RKO (cell line): ENCODE measurements at regions not wholly inside any gene's neighbourhood (a gene's known extent, or its start where the extent isn't known, plus 50 kb on each side); places are given as distances from the start of the nearest gene placed in this dataset.

Source experiments
- DNase-seq: peaks from one replicate; pipeline ENCODE4 v3.0.0-alpha.2; 2016; ENCODE audit warnings: low spot score

DNA sequence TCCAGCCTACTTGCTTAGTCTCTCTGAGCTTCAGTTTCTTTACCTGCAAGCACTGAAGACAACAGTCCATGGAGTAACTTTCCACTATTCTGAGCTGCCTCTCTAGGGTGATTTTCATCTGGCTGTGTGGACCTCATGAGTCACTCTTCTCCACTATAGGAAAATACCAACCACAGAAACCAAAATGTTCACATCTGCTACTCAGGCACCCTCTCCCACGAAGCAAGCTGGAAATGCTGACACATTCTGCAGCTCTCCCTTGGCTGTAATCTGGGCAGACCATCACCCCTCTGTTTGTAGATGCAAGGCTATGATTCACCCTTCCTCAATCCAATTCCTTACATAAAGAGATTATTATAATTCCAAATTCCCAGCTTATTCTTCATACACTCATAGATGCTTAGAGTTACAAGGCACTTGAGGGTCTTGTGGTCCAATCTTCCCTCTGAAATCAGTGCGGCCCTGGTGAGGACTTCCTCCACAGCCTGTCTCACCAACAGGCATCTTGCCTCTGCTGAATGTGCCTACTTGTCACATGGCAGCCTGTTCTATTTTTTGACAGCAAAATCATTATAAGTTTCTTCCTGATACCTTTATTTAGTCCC is 97.0 kb upstream of the LNX1 start:
- DNase-seq: peak; percentile 1

- no peak for DNase-seq
Observed at GRCh38 chr4:53686521-53686920, 95.2 kb upstream of the LNX1 start.

- no peak for DNase-seq
Observed at GRCh38 chr4:53684136-53685130, 93.1 kb upstream of the LNX1 start.

DNA sequence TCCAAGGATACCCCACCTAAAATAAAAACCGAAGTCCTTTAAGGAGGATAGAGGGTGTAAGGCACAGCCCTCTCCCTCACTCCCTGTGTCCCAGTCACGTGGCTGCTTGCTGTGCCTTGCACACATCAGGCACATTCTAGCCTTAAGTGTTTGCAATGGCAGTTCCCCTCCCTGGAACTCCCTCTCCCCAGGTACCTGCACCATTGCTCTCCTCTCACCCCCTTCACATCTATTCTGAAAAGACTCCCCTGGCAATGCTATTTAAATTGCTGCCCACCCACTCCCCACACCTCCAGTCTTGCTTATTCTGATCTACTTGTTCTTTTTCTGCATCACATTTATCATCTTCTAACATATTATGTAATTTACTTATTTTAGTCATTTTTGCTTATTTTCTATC is 91.6 kb upstream of the LNX1 start:
- no peak for DNase-seq

DNA sequence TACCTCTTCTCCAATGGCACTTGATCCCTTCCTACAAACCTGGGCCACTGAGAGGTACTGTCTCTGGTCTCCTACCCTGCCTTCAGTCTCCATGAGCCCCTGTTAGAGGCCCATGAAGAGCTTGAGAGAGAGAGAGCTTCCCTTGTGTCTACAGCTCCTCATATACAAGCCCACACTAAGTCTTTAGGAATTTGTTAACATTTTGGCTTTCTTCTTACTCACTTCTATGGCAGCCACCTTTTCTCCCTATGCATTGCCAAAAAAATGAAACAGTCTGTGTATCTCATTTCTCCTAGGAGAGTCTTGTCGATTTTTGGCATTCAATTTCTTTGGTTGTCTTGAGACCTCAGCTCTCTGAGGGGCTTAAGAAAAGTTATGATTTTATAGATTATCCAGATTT is 90.9 kb upstream of the LNX1 start:
- no peak for DNase-seq

DNA sequence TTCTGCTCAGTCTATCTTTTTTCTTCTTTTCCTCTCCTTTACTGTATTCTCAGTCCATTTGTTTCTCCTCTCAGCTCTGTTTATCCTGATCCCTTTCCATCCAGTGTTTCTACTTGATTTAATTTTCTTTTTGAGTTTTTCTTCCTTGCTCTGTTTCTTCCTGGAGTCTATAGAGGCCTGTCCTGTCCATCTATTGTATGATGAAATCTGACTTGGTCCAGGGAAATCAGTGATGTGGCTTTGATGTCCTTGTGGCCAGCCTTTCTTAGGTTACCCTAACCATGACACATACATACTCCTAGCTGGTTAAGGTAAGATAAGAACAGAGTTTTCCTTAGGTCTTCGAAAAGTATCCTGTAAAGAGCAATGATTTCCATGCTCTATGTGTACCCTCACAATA is 89.3 kb upstream of the LNX1 start:
- DNase-seq: no peak

- DNase-seq: no peak
Observed at GRCh38 chr4:53680168-53680567, 88.9 kb upstream of the LNX1 start.

GRCh38 chr4:53676402-53676871 is 85.2 kb upstream of the LNX1 start:
- DNase-seq: no peak

DNA sequence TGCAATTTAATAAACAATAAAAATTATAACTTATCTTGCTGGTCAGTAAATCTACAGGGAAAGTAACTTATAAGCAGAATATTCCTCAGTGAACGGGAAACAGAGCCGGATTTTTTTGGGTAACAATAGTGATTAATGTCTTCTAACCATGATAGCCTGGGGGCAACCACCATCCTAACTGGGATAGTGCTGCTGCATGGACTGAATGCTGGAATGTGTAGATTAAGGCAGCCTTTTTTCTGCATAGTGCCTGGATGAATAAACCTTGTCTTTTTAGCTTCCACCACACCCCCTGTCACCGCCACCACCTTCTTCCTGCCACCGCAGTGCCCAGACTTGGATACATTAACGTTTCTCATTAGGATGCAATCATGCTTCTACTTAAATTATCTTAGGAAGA is 83.6 kb upstream of the LNX1 start:
- no peak for DNase-seq

DNA sequence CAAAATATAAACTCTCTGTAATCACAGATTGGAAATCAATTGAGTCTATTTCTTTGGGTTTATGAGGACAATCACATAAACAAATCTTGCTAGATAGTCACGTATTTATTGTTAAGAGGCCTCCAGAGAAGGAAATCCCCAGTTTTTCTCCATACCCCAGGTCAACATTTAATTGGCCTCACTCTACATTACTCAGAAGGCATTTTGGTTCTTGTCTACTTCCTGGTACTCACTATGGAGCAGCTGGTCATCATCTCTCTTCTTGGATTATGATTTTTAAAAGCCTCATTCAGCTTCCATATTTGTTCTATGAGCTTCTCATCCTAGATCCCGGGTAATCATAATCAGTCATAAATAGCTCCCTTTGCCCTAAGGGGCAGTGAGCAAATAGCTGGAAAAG is 81.6 kb upstream of the LNX1 start:
- DNase-seq: no peak

DNA sequence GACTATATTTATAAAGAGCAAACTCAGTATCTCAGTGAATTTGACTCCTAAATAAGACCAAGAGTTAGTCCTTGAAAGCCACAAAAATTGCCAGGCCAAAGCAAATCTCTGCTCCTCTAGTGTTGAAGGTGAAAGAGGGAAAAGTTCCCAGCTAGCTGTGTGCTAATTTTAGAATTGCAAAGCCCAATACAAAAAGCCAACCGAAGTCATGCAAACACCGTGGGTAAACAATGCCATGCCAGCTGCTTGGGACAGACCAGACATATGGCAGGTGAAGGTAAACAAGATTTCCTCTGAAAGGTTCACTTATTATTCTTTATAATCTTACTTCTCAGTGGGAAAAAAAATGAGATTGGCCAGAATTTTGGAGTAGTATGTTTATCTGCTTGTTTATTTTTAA is 80.5 kb upstream of the LNX1 start:
- DNase-seq: no peak

DNA sequence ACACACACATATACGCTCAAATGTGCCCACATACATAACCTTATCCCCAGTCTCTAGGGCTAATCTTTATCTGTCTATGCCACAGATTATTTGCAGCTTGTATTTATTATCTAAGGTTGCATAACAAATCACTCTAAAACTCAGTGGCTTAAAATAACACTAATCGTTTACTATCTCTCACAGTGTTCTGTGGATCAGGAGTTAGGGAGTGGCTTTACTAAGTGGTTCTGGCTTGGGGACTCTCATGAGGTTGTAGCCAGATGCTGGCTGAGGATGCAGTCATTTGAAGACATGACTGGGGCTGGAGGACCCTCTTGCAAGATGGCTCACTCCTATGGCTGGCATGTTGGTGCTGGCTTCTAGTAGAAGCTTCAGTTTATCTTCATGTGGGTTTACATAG is 68.5 kb upstream of the LNX1 start:
- no peak for DNase-seq

- no peak for DNase-seq
Observed at GRCh38 chr4:53659112-53659511, 67.8 kb upstream of the LNX1 start.

DNA sequence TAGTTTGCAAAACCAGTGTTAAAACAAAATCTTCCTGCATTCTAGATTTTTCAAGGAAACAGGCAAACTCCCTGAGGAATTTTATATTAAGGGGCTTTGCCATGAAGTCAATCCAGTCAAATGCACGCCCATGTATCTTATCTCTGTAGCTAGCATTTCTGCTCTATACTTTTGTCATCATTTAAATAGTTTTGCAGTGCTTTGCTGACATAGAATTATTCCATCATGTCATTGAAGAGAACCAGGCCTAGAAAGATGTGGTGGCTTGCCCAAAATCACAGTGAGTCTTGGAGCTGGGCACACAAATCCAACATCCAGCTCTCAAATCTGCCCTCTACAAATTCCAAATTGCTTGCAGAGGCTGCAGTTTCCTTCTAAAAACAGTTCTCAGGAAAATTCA is 66.7 kb upstream of the LNX1 start:
- no peak for DNase-seq

GRCh38 chr4:53656421-53656981 is 65.2 kb upstream of the LNX1 start:
- DNase-seq: peak; percentile 7

- no peak for DNase-seq
Observed at GRCh38 chr4:53654300-53654758, 63.0 kb upstream of the LNX1 start.

DNA sequence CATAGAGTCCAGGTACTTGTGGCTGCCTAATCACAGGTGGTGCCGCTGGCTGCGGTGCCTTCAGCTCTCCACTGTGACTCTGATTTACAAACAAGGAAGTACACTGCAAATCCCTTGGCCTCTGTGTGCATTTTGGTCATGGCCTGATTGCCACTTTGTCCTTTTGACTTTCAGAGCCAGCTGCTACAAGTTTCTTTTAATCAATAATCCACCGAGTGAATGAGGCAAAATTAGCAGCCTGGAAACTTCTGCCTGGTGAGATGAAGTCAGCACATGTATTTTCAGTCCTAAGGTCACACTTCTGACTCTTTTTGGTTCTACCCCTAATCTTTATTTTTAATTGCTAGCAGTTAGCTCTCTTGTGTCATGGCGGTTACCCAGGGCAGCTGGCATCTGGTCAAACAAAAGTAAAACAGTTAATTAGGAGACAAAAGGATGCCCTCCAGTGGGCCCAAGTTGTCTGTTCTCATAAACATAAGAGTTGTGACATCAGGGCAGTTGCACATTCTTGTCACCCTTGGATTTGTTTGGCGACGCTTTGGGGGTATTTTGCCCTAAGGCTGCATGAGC is 62.3 kb upstream of the LNX1 start:
- DNase-seq: peak; percentile 2

- no peak for DNase-seq
Observed at GRCh38 chr4:53651156-53651735, 60.0 kb upstream of the LNX1 start.

DNA sequence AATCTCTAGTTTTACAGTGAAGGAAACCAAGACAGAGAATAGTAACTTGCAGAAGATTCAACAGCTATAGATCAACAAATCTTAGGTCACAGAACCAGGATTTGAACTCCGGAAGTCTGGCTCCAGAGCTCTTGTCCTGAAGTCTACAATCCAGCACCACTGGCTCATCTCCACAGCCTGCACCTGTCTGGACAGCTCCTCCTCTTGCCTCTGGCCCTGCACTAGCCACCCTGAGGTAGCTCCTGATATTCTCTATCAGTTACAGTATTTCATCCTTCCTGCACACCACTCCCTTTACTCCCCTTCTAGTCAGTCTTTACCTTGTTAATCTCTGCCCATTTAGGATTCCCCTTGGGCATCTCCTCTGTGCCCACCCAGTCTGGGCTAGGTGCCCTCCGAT is 58.1 kb upstream of the LNX1 start:
- no peak for DNase-seq

GRCh38 chr4:53647547-53647946 is 56.3 kb upstream of the LNX1 start:
- DNase-seq: no peak

DNA sequence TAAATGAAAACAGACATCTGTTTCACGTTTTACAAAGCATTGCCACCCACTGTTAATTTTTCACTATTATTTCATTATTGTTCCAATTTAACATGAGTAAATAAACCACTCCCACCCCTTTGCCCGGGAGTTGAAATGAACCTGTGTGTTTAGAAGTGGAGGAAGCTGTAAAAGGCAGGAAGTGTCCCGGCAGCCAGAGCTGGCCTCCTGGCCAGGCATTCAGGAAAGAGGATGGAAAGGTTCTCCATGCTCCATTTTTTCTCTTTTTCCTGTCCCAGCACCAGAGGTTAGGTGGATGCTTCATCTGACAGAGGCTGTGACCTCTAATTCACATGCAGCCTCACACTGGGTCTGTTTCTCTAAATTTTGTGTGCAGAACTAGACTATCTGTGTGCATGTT is 55.5 kb upstream of the LNX1 start:
- DNase-seq: no peak

DNA sequence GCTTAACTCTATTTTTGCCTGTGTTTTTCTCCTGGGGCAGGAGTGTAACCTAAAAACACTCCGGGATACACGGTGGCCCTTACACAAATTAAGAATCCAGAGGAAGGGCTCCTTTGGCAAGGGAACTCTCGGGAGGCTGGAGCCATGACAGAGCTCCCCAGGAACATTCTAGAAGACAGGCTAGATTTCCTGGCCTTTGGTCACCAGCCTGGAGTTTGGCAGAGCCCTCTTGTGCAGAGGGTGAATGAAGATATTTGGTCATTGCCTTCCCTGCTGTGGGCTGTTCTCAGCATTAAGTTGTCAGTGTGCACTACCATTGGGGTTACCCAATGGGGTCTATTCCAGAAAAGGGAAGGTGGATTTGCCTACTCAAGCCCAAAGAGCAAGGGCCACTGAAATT is 53.8 kb upstream of the LNX1 start:
- DNase-seq: no peak
